GM21723 (cell line): ENCODE measurements at regions not wholly inside any gene's neighbourhood (a gene's known extent, or its start where the extent isn't known, plus 50 kb on each side); places are given as distances from the start of the nearest gene placed in this dataset.

ENCODE experiments used
- ATAC-seq: cut with Tn5 transposase; IDR thresholded peaks from one replicate; pipeline ENCODE4 v1.9.1; 2021; ENCODE audit warnings: mild to moderate bottlenecking, moderate library complexity; ENCODE audit not compliant: unreplicated experiment

- ATAC-seq, result no peak
Measured at GRCh38 chr4:137213372-137214173, 318.7 kb downstream of the PCDH18 start.

- ATAC-seq, result no peak
Measured at GRCh38 chr4:137212601-137213000, 319.7 kb downstream of the PCDH18 start.

- ATAC-seq, result no peak
Measured at GRCh38 chr4:137209240-137209639, 323.1 kb downstream of the PCDH18 start.

GRCh38 chr4:137206781-137207180 is 325.5 kb downstream of the PCDH18 start:
- ATAC-seq, result no peak

GRCh38 chr4:137203601-137204000 is 328.7 kb downstream of the PCDH18 start:
- no peak for ATAC-seq

- ATAC-seq, result no peak
Measured at GRCh38 chr4:137200322-137200721, 332.0 kb downstream of the PCDH18 start.

- ATAC-seq, result no peak
Measured at GRCh38 chr4:137198791-137199190, 333.5 kb downstream of the PCDH18 start.

- no peak for ATAC-seq
Measured at GRCh38 chr4:137194670-137195069, 337.6 kb downstream of the PCDH18 start.

GRCh38 chr4:137193564-137193963 is 338.7 kb downstream of the PCDH18 start:
- no peak for ATAC-seq

- no peak for ATAC-seq
Measured at GRCh38 chr4:137181293-137181899, 350.9 kb downstream of the PCDH18 start.

- no peak for ATAC-seq
Measured at GRCh38 chr4:137180349-137180748, 351.9 kb downstream of the PCDH18 start.

- no peak for ATAC-seq
Measured at GRCh38 chr4:137156807-137157206, 375.5 kb downstream of the PCDH18 start.

- ATAC-seq, result no peak
Measured at GRCh38 chr4:137156054-137156453, 376.2 kb downstream of the PCDH18 start.

- no peak for ATAC-seq
Measured at GRCh38 chr4:137131201-137131600, 401.1 kb downstream of the PCDH18 start.

- no peak for ATAC-seq
Measured at GRCh38 chr4:137129845-137130244, 402.4 kb downstream of the PCDH18 start.

- no peak for ATAC-seq
Measured at GRCh38 chr4:137129441-137129840, 402.9 kb downstream of the PCDH18 start.

- ATAC-seq, result no peak
Measured at GRCh38 chr4:137125011-137125410, 407.3 kb downstream of the PCDH18 start.

GRCh38 chr4:137124278-137124932 is 407.9 kb downstream of the PCDH18 start:
- ATAC-seq, result peak; percentile 88

GRCh38 chr4:137122876-137123275 is 409.4 kb downstream of the PCDH18 start:
- no peak for ATAC-seq

- ATAC-seq, result no peak
Measured at GRCh38 chr4:137116144-137116543, 416.1 kb downstream of the PCDH18 start.

GRCh38 chr4:137106733-137107132 is 425.6 kb downstream of the PCDH18 start:
- ATAC-seq, result no peak

GRCh38 chr4:137106287-137106686 is 426.0 kb downstream of the PCDH18 start:
- ATAC-seq, result no peak
